HG03521 (cell line): ENCODE measurements at regions not wholly inside any gene's neighbourhood (a gene's known extent, or its start where the extent isn't known, plus 50 kb on each side); places are given as distances from the start of the nearest gene placed in this dataset.

Experiments
- ATAC-seq: cut with Tn5 transposase; IDR thresholded peaks from one replicate; pipeline ENCODE4 v1.9.1; 2021; ENCODE audit warnings: mild to moderate bottlenecking, moderate library complexity; ENCODE audit not compliant: unreplicated experiment

DNA sequence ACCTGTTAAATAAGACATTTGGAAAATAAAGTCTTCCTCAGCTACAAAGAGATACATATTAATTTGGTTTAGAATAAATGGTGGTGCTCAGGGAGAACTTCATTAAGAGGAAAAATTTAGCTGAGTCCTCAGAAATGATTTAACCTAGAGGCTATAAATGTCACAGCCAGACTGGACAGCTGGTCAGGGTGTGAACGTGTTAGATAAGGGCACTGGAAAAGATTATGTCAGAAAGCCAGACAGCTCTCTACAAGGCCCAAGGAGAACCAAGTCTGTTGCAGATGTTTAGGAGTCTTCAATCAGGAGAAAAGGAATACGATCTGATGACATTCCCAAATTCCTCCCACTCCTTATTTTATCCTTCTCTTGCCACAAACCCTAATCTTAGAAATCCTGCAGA, 265.2 kb downstream of the MAT2B start:
- no peak for ATAC-seq

DNA sequence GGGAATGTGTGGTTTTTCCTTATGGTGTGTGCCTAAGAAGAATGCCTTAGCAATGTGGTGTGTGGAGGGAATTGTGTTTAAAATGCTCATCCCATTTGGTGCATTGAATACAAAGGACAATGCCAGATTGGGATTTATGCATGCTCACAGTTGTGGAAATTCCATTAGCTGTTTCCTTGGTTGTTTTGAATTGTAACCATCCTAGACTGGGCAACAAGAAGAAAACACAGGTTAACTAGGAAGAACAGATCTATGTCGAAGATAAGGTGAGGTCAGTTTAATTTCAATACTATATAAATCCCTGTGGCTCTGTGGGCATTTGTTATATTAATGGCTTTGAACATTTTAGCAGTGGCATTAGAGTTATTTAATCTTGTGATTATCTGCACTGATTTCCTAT, 266.8 kb downstream of the MAT2B start:
- ATAC-seq, result no peak

DNA sequence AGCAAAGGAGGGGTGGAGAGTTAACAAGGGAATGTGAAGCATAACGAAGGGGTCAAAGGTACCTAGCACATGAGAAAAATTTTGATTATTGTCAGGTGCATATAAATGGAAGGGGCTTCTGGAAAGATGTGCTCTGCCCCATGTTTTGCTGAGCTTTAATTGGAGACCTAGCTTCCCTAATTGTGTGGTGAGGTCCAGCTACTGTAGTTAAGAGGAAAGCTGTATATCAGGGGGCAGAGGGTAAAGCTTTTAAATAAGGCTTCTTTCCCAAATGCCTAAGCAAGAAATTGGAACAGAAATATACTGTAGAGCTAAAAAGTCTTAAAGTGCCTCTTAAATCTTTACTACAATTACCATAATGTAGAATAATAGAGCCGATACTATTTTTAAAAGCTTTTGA, 267.2 kb downstream of the MAT2B start:
- no peak for ATAC-seq

DNA sequence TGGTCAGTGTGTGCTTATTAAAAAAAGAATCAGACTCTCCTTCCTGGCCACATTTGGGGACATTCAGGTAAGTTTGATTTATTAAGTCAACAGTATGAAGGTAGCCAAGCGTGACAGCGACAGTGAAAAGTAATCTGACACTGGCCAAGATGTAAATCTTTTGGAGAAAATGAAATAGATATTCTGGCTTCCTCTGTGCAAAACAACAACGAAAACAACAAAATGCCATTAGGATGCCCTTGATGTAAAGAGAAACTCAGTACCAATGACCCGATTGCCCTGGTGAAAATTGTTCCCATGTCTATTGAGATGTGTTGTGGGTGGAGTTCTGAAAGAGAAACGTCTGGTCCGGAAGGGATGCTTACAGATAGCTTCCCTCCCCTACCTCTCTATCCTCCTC, 267.8 kb downstream of the MAT2B start:
- ATAC-seq, result no peak

DNA sequence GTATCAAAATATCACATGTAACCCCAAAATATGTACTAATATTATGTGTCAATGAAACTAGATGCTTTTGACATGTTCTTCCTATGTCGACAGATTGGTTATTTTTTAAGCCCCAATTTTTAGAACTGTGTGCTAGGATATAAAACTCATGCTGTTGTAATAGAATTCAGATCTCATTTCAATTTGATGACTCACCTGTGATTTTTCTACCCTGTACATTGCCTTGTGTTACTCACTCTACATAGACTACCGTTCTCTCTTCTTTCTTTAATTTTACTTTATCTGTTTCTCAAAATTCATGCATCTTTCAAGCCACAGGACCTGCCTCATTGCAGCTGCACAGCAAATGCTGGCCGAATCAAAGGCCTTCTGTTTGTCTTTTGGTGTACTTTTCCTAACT, 284.5 kb downstream of the MAT2B start:
- no peak for ATAC-seq

DNA sequence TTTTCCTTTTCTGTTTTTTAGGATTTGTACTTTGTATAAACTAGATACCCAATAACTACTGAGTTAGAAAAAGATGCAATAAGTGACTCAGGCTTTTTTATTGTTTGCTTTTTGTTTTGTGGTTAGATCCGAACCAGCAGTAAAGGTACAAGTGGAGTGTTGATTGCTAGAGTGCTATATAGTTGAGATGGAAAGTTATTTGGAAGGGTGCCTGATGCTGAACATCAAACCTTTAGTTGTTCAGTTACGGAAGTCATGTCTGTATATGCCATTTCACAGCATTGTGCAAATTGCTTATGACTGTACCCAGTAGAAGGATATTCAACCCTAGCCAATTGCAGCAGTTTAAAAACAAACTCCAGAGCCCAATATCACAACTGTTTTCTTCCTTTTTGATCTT, 285.1 kb downstream of the MAT2B start:
- no peak for ATAC-seq

DNA sequence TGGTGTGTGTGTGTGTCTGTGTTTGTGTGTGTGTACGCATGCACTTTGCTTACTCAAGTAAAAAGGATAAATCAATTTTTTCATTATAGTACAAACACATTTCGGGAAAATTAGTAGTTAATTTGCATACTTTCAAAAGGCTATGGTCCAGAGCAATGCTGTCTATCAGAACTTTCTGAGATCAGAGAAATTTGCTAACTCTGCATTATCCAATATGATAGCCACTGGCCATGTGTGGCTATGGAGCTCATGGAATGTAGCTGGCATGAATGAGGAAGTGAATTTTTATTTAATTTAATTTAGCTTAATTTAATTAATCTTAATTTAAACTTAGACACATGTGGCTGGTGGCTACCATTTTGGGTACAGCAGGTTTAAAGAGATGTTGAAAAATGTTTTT, 289.6 kb downstream of the MAT2B start:
- no peak for ATAC-seq

DNA sequence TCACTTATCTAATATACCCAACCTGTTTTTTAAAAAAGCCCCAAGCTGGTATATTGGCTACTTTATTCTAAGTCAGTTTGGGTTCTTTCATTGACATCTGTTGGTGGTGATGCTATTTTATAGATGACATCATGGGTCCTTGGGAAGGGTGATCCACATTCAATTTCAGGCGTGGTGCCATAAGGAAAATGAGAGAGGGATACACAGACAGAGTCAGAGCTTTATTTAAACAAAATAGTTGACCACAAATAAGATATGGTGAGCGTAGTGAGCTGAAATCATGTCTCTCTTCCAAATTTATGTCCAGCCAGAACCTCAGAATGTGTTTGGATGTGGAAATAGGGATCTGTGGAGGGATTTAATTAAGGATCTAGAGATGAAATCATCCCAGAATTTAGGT, 302.4 kb downstream of the MAT2B start:
- ATAC-seq, result no peak

DNA sequence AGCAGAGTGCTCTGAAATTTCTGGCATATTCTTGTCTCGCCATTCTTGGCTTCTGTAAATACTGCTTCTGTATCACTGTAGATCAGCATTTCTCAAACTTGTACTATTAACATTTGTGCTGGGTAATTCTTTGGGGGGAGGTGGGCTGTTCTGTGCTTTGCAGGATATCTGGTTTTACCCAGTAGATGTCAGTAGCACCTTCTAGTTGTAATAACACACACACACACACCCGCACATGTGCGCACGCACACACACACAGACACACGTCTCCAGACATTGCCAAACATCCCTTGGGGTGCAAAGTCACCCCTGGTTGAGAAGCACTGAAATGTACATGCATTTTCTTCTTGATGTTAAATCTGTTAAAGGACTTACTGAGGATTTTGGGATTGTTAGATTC, 304.1 kb downstream of the MAT2B start:
- no peak for ATAC-seq

DNA sequence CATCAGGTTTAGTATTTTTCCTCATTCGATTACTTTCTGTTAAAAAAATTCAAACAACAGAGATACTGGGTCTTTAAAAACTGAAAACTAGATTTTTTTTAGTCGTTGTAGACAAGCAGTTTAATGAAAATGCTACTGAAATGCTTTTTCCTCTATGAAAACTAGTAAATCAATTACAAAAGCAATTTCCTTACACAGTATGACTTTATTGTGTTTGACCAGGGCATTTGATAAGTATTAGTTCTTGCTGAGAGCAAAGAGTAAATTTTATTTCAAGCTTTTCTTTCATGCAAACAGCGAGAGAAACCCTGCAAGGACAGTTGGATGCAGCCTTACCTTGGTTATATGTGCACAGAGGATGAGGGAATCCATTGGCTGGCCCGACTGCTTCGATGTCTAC, 308.5 kb downstream of the MAT2B start:
- ATAC-seq, result no peak

DNA sequence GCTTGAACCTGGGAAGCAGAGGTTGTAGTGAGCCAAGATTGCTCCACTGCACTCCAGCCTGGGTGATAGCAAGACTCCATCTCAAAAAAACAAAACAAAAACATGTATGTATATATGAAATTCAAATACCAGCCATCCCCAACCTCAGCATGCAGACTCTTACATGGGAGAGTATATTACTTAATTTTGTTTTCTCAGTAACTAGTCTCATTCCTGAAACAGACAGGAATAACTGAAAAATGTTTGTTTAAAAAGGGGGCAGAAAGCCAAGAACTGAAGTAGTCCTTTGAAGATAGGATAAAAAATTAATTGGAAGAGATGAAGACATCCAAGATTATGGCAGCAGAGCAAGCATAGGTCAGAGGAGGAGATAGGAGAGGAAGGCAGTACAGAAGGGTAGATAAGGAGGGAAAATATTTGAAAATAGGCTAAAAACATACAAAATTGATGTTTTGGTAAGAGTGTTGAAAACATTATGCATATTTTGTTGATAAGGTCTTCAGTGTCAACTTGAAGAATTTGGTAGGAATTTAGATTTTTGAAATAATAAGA, 309.9 kb downstream of the MAT2B start:
- ATAC-seq, result no peak

DNA sequence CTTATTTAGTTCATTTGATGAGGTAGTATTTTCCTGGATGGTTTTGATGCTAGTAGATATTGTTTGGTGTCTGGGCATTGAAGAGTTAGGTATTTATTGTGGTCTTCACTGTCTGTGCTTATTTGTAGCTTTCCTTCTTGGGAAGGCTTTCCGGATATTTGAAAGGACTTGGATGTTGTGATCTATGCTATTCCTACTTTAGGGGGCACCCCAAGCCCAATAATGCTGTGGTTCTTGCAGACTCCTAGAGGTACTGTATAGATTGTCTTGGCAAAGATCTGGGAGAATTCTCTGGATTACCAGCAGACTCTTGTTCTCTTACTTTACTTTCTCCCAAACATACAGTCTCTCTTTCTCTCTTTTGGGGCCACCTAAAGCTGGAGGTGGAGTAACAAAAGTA, 315.7 kb downstream of the MAT2B start:
- no peak for ATAC-seq

DNA sequence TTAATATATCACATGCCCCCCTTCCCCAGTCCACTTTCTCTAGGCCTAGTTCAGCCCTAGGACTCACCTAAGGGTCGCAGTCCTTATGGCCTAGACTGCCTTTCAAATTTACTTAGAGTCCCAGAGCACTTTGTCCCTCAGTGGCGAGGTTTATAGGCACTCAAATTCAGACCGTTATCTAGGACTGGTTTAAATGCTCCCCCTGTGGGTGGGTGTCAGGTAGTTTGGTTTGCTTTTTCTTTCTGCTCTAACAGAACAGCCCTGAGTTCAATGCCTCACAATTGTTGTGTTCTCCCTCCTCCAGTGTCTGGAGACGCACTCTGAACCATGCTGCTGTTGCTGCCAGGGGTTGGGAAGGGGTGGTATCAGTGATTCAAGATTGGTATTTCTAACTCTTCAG, 317.1 kb downstream of the MAT2B start:
- ATAC-seq, result no peak

DNA sequence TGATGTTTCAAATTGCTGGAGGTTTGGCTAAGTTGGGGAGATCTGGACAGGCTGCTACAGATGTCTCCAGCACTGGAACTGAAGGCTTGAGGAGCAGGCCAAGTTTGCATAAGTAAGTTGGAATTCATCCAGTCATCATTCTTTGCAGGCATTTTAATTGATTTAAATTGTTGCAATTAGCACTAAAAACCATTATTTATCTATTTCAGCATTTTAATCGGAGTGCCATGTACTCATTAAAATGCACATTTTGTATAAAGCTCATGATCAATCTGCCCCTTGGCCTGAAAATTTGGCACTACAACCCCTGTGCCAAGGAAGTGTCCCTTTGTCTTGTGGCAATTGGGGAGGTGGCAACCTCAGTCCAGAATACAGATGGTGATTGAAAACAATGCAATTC, 320.2 kb downstream of the MAT2B start:
- ATAC-seq, result no peak

DNA sequence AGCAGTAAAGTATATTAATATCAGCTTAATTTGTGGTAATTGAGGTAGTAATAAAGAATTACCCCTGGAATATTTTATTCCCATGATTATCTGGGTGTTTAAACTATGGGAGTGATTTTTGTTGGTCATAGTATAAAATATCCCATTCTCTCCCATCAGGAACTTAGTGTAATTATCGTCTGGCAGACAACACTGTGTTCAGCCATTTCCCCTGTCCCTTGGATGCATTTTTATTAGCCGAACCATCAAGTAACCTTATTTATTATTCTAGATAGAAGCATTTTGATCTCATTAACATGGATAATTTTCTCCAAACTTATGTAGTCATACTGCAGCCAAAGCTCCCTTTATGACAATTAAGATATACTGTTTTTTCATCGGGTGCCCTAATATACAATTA, 320.8 kb downstream of the MAT2B start:
- no peak for ATAC-seq

DNA sequence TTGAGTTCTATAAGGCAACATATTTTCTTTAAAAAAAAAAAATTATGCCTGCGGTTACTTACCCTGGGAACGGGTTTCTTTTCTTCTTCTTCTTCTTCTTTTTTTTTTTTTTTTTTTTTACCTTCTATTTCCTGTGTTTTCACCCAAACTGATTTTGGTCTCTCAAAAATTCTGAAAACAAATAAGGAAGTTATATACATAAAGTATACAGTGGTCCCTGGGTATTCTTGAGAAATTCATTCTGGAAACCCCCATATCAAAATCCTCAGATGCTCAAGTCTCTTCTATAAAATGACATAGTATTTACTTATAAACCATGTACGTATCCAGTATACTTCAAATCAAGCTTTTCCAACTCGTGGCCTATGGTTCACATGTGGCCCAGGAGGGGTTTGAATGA, 326.7 kb downstream of the MAT2B start:
- ATAC-seq, result no peak

DNA sequence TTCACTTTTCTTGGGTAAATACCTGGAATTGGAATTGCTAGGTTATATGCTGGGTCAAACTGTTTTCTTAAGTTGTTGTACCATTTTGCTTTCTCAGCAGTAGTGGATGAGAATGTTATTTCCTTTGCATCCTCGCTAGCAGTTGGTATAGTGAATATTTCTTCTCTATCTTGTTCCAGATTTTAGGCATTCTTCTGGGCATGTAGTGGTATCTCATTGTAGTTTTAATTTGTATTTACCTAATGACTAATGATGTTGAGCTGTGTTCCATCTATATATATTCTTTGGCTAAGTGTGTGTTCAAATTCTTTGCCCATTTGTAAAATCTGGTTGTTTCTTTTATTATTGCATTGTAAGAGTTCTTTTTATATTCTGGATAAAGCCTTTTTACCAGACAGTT, 333.3 kb downstream of the MAT2B start:
- no peak for ATAC-seq

DNA sequence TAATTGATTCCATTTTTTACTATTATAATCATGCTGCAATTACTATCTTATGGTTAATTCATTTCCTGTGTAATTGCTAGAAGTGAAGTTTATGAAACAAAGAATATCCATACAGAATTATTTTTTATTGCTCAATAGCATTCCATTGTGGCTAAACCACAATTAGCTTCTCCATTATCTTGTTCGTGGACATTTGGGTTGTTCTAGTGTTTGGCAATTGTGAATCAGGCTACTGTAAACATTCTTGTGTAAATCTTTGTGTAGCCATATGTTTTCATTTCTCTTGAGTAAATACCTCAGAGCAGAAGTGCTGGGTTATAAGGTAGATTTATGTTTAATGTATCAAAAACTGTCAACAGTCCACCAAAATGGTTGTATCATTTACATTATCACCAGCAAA, 341.1 kb downstream of the MAT2B start:
- no peak for ATAC-seq

DNA sequence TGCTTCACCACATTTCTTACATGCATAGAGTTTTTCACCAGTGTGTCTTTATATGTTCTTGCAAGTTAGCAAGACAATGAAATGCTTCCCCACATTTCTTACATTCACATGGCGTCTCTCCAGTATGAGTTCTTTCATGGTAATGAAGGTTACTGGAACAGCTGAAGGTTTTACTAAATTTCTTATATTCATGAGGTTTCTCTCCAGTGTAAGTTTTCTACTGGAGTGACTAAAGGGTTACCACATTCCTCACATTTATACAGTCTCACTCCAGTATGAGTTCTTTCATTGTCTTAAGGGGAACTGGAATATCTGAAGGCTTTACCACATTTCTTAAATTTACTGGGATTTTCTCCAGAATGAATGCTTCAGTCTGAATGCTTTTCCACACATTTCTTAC, 350.3 kb downstream of the MAT2B start:
- no peak for ATAC-seq

DNA sequence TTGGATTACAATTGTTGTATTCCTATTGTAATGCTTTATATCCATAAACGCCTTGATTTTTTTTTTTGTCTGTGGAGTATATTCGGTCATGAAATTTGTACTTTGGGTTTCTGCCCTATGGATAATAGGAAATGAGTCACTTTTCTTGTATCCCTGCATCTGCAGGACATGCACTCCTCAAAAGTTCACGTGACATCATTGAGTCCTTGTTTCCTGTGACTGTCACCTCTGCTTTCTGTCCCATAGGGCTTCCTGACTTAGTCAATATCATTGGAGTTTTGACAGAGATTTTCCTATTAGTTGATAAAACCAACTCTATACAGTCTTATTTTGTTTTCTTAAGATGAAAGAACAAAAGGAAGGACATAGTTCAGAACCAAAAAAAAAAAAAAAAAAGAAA, 356.3 kb downstream of the MAT2B start:
- no peak for ATAC-seq

DNA sequence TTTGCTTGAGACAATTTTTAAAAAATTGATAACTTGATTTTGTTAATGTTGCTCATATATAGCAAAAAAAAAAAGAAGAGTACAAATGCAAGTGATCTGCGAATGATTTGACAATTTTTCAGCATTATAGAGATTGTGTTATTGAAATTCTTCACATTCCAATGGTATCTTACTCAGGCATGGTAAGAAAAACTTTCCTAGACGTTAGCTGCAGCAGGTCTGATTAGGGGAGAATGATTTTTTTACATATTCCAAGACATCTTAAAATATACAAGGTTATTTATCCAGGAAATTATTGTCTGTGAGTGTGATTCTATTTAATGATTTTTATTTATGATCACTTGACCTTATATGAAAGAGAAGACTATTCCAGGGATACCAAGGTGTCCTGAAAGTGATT, 361.9 kb downstream of the MAT2B start:
- no peak for ATAC-seq

DNA sequence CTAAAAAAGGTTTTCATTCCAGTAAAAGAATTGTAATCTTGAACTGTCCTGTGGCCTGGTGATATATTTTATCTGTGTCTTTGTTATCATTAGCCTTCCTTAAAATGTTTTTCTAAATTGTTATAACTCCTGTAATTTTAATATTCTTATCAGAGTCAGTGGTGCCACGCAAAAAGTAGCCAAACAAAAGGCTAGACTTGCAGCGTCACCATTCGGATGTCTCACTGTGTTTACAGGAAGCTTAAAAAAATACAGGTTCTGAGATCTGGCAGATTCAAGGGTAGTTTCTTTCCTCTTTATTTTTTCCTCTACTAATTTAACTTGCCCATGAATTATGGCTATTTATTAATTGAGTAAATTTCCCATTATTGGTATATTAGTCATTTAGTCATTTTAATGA, 362.3 kb downstream of the MAT2B start:
- no peak for ATAC-seq

DNA sequence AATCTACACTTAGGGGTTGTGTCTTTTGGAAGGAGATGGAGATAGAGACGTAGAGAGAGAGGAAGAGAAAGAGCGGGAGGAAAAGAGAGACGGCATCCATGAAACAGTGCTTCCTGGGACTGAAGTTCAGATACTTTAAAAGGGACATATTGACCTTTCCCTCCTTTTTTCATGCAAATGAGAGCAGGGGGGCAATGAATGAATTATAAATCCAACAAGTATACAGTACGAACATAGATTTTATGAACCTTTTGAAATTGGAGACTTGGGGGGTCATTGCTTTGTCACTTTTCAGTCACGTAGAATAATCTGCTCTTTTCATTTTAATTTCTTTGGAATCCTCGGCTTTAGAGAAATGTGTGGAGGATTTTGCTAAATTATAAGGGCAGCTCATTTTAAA, 364.2 kb downstream of the MAT2B start:
- no peak for ATAC-seq

DNA sequence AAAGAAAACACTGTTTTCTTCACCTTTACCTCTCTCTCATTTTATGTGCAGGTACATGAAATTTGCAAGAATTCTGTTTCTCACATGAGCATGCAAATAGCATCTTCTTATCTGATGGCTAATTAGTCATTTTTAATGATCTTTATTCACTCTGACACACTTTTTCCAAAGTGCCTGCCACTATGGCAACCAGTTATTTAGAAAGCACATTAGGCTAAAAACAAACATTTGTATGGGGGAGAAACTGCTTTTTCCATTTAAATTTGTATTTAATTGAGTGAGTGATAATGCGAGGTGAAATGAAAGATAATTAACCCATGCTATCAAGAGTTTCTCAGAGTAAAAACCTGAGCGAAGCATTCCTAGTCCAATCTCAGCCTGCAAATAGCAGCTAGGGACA, 365.0 kb downstream of the MAT2B start:
- no peak for ATAC-seq
